ENCODE measurements at regions not wholly inside any gene's neighbourhood (a gene's known extent, or its start where the extent isn't known, plus 50 kb on each side); places are given as distances from the start of the nearest gene placed in this dataset.

GRCh38 chr2:46827274-46828134 lies 88.1 kb downstream of the MCFD2 start:
- TF ChIP-seq, protein P1, sequence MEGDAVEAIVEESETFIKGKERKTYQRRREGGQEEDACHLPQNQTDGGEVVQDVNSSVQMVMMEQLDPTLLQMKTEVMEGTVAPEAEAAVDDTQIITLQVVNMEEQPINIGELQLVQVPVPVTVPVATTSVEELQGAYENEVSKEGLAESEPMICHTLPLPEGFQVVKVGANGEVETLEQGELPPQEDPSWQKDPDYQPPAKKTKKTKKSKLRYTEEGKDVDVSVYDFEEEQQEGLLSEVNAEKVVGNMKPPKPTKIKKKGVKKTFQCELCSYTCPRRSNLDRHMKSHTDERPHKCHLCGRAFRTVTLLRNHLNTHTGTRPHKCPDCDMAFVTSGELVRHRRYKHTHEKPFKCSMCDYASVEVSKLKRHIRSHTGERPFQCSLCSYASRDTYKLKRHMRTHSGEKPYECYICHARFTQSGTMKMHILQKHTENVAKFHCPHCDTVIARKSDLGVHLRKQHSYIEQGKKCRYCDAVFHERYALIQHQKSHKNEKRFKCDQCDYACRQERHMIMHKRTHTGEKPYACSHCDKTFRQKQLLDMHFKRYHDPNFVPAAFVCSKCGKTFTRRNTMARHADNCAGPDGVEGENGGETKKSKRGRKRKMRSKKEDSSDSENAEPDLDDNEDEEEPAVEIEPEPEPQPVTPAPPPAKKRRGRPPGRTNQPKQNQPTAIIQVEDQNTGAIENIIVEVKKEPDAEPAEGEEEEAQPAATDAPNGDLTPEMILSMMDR (IDR thresholded peaks at IDR 0.05), result no peak
- no peak for TF ChIP-seq POLR2A (IDR thresholded peaks at IDR 0.05)

Data from body of pancreas (tissue), 4 donors.